ENCODE measurements at regions not wholly inside any gene's neighbourhood (a gene's known extent, or its start where the extent isn't known, plus 50 kb on each side); places are given as distances from the start of the nearest gene placed in this dataset.

- no peak for DNase-seq
Measured at GRCh38 chr10:10211409-10211808, 806.3 kb upstream of the CELF2 start.

GRCh38 chr10:10213237-10213636 lies 804.4 kb upstream of the CELF2 start:
- no peak for DNase-seq

- DNase-seq = no peak
Measured at GRCh38 chr10:10222304-10222841, 795.3 kb upstream of the CELF2 start.

GRCh38 chr10:10223131-10223530 lies 794.5 kb upstream of the CELF2 start:
- DNase-seq = no peak

GRCh38 chr10:10225136-10225676 lies 792.5 kb upstream of the CELF2 start:
- no peak for DNase-seq

GRCh38 chr10:10233229-10233628 lies 784.4 kb upstream of the CELF2 start:
- no peak for DNase-seq

- no peak for DNase-seq
Measured at GRCh38 chr10:10235003-10235402, 782.7 kb upstream of the CELF2 start.

GRCh38 chr10:10247585-10247984 lies 770.1 kb upstream of the CELF2 start:
- DNase-seq = no peak

GRCh38 chr10:10256860-10257259 lies 760.8 kb upstream of the CELF2 start:
- no peak for DNase-seq

- no peak for DNase-seq
Measured at GRCh38 chr10:10259013-10259412, 758.7 kb upstream of the CELF2 start.

- DNase-seq = no peak
Measured at GRCh38 chr10:10270126-10271050, 747.3 kb upstream of the CELF2 start.

- no peak for DNase-seq
Measured at GRCh38 chr10:10271639-10272192, 746.0 kb upstream of the CELF2 start.

- DNase-seq = no peak
Measured at GRCh38 chr10:10273661-10274060, 744.0 kb upstream of the CELF2 start.

GRCh38 chr10:10279906-10280305 lies 737.8 kb upstream of the CELF2 start:
- no peak for DNase-seq

GRCh38 chr10:10292501-10292900 lies 725.2 kb upstream of the CELF2 start:
- DNase-seq = no peak

- no peak for DNase-seq
Measured at GRCh38 chr10:10293041-10293440, 724.6 kb upstream of the CELF2 start.

- DNase-seq = no peak
Measured at GRCh38 chr10:10293481-10293951, 724.2 kb upstream of the CELF2 start.

- DNase-seq = no peak
Measured at GRCh38 chr10:10294184-10294880, 723.3 kb upstream of the CELF2 start.

- no peak for DNase-seq
Measured at GRCh38 chr10:10294881-10295529, 722.7 kb upstream of the CELF2 start.

- no peak for DNase-seq
Measured at GRCh38 chr10:10295537-10295936, 722.1 kb upstream of the CELF2 start.

GRCh38 chr10:10302689-10303088 lies 715.0 kb upstream of the CELF2 start:
- no peak for DNase-seq

GRCh38 chr10:10307036-10307435 lies 710.6 kb upstream of the CELF2 start:
- no peak for DNase-seq

- DNase-seq = no peak
Measured at GRCh38 chr10:10307551-10307950, 710.1 kb upstream of the CELF2 start.

Measured in 8988T (cell line).